ENCODE measurements at regions not wholly inside any gene's neighbourhood (a gene's known extent, or its start where the extent isn't known, plus 50 kb on each side); places are given as distances from the start of the nearest gene placed in this dataset.
"Not testable (repeated sequence)": the region's sequence is repeated elsewhere in the genome, so short reads cannot be mapped to it uniquely, and the experiment has no call there.

DNA sequence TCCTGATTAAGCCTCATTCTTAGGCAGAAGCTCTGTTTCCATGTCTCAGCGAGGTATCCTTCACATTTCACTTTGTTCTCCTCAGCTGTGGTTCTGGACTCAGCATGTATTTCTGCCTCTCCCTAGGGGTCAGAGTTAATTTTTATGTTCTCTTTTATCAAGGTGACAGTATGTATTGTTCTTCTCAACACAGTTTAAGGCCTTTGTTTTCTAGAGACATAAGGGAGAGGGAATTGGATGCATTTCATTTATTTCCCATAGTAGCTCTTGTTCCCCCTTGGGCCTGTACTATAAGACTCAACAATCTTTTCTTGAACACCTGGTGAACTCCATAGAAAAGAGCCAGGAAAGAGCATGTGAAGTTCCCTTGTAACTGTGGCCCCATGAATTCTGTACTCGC lies 214.3 kb downstream of the ZWINT start:
- DNase-seq = no peak
- H3K4me3 Mint-ChIP-seq = no peak overlapping the region
- no peaks in the 10 kb centered on the region for H3K9me3 Mint-ChIP-seq
- H3K27ac Mint-ChIP-seq = no peak overlapping the region
- H3K36me3 Mint-ChIP-seq = no peaks in the 10 kb centered on the region
- H3K27me3 Mint-ChIP-seq = no peaks in the 10 kb centered on the region
- no peaks in the 10 kb centered on the region for H3K4me1 Mint-ChIP-seq

GRCh38 chr10:56142092-56142728 lies 218.8 kb downstream of the ZWINT start:
- Mint-ChIP-seq H3K27me3 (no peaks in the 10 kb centered on the region), H3K9me3 (no peaks in the 10 kb centered on the region), H3K4me1 (no peaks in the 10 kb centered on the region), H3K4me3 (no peak overlapping the region), H3K27ac (no peak overlapping the region), H3K36me3 (no peaks in the 10 kb centered on the region)
- no peak for DNase-seq

DNA sequence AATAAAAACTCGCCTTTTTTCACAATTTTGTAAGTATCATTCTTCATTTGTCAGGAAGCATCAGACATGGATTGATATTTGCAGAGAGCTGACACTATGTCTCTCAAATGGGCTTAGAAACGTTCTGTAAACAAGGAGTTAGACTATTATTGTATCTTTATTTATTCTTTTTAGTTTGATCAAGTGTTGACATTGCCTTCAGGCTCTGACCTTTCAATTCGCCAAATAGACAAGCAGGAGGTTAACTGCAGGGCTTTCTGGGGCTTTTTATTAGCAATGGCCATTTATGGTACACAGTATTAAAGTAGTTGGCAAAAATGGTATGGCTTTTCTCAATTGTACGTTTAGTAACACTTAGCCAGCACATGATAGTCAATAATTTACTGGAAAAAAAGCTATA lies 221.7 kb downstream of the ZWINT start:
- DNase-seq = no peak
- no peaks in the 10 kb centered on the region for H3K36me3 Mint-ChIP-seq
- H3K27me3 Mint-ChIP-seq = no peaks in the 10 kb centered on the region
- no peak overlapping the region for H3K4me3 Mint-ChIP-seq
- no peak overlapping the region for H3K27ac Mint-ChIP-seq
- H3K9me3 Mint-ChIP-seq = no peaks in the 10 kb centered on the region
- H3K4me1 Mint-ChIP-seq = no peaks in the 10 kb centered on the region

GRCh38 chr10:56135828-56136227 lies 225.2 kb downstream of the ZWINT start:
- no peak overlapping the region for H3K27ac Mint-ChIP-seq
- H3K9me3 Mint-ChIP-seq = no peaks in the 10 kb centered on the region
- DNase-seq = no peak
- no peaks in the 10 kb centered on the region for H3K36me3 Mint-ChIP-seq
- no peak overlapping the region for H3K4me3 Mint-ChIP-seq
- no peaks in the 10 kb centered on the region for H3K4me1 Mint-ChIP-seq
- H3K27me3 Mint-ChIP-seq = no peaks in the 10 kb centered on the region

DNA sequence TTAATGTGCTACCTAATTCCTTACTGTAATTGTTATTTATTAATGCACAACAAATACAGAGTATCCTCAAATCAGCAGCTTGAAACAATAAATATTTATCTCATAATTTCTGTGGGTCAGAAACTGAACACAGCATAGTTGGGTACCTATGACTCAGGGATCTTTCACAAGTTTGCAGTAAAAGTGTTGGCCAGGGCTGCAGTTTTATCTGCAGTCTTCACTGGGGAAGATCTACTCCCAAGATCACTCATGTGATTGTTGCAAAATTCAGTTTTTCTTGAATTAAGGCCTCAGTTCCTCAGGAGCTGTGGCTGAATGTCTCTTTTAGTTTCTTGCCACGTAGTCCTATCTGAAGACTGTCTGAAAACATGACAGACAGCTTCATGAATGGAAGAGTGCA lies 237.8 kb downstream of the ZWINT start:
- Mint-ChIP-seq H3K27ac (no peak overlapping the region), H3K36me3 (no peaks in the 10 kb centered on the region), H3K27me3 (no peaks in the 10 kb centered on the region), H3K9me3 (peaks cover 3% of the 10 kb centered on the region), H3K4me3 (no peak overlapping the region), H3K4me1 (no peaks in the 10 kb centered on the region)
- no peak for DNase-seq

GRCh38 chr10:56116684-56117083 lies 244.4 kb downstream of the ZWINT start:
- Mint-ChIP-seq H3K27ac (no peak overlapping the region), H3K4me1 (no peaks in the 10 kb centered on the region), H3K9me3 (peaks cover 1% of the 10 kb centered on the region), H3K36me3 (no peaks in the 10 kb centered on the region), H3K4me3 (no peak overlapping the region), H3K27me3 (no peaks in the 10 kb centered on the region)
- no peak for DNase-seq

- Mint-ChIP-seq H3K27ac (no peak overlapping the region), H3K9me3 (peaks cover 7% of the 10 kb centered on the region), H3K4me3 (no peak overlapping the region), H3K27me3 (no peaks in the 10 kb centered on the region), H3K4me1 (no peaks in the 10 kb centered on the region), H3K36me3 (no peaks in the 10 kb centered on the region)
- DNase-seq = no peak
Observed at GRCh38 chr10:56109454-56109853, 251.6 kb downstream of the ZWINT start.

DNA sequence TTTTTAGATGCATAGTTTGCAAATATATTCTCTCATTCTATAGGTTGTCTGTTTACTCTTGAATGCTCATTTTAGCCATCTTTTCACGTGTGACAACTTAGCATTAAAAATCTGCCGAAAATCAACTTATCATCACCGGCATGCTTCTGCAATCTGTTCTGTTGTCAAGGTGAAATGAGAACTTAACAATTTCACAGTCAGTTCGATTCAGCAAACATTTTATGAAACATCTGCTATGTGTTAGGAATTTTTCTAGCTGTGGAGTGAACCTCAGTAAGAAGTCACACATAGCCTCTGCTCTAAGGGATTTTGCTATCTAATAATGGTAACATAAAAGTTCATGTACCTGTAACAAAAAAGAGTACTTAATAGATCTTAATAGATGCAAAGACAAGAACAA lies 256.1 kb downstream of the ZWINT start:
- H3K4me1 Mint-ChIP-seq = no peaks in the 10 kb centered on the region
- H3K4me3 Mint-ChIP-seq = no peak overlapping the region
- H3K27ac Mint-ChIP-seq = no peak overlapping the region
- no peak for DNase-seq
- H3K27me3 Mint-ChIP-seq = no peaks in the 10 kb centered on the region
- H3K9me3 Mint-ChIP-seq = peaks cover 8% of the 10 kb centered on the region
- no peaks in the 10 kb centered on the region for H3K36me3 Mint-ChIP-seq

- Mint-ChIP-seq H3K4me1 (no peaks in the 10 kb centered on the region), H3K36me3 (no peaks in the 10 kb centered on the region), H3K27me3 (no peaks in the 10 kb centered on the region), H3K27ac (no peak overlapping the region), H3K9me3 (peaks cover 8% of the 10 kb centered on the region), H3K4me3 (no peak overlapping the region)
- no peak for DNase-seq
Observed at GRCh38 chr10:56104487-56104886, 256.6 kb downstream of the ZWINT start.

DNA sequence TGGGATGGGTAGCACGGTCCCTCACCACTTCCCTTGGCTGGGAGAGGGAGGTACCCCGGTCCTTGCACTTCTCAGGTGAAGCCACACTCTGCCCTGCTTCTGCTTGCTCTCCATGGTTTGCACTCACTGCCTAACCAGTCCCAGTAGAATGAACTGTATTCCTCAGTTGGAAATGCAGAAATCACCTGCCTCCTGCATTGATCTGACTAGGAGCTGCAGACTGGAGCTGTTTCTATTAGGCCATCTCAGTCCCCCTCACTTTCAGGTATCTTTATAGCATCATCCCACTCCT lies 264.9 kb downstream of the ZWINT start:
- no peak for DNase-seq
- Mint-ChIP-seq H3K4me3 (no peak overlapping the region), H3K9me3 (peaks cover 6% of the 10 kb centered on the region), H3K36me3 (no peaks in the 10 kb centered on the region), H3K4me1 (no peaks in the 10 kb centered on the region), H3K27me3 (no peaks in the 10 kb centered on the region), H3K27ac (no peak overlapping the region)

DNA sequence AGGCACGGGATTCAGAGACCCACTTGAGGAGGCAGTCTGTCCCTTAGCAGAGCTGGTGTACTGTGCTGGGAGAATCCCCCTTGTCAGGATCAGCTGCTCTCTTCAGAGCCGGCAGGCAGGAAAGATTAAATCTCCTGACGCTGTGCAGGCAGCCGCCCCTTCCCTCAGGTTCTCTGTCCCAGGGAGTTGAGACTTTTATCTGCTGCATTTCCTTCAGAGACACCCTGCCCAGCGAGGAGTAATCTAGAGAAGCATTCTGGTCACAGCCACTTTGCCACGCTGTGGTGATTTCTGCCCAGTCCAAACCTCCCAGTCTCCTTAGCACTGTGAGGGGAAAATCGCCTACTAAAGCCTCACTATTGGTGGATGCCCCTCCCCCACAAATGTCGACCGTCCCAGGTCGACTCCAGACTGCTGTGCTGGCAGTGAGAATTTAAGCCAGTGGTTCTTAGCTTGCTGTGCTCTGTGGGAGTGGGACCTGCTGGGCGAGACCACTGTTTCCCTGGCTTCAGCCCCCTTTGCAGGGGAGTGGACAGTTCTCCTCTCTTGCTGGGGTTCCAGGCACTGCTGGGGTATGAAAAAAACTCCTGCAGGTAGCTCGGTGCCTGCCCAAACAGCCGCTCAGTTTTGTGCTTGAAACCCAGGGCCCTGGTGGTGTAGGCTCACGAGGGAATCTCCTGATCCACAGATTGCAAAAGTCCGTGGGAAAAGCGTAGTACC lies 265.4 kb downstream of the ZWINT start:
- Mint-ChIP-seq H3K9me3 (peaks cover 6% of the 10 kb centered on the region), H3K36me3 (no peaks in the 10 kb centered on the region), H3K4me3 (no peak overlapping the region), H3K27me3 (no peaks in the 10 kb centered on the region), H3K4me1 (no peaks in the 10 kb centered on the region), H3K27ac (no peak overlapping the region)
- DNase-seq = no peak

GRCh38 chr10:56093645-56094044 lies 267.4 kb downstream of the ZWINT start:
- H3K27me3 Mint-ChIP-seq, H3K27ac Mint-ChIP-seq, H3K4me1 Mint-ChIP-seq, H3K36me3 Mint-ChIP-seq, DNase-seq, H3K4me3 Mint-ChIP-seq: not testable (repeated sequence)
- peaks cover 17% of the 10 kb centered on the region for H3K9me3 Mint-ChIP-seq

- H3K4me1 Mint-ChIP-seq = no peaks in the 10 kb centered on the region
- H3K9me3 Mint-ChIP-seq = peaks cover 17% of the 10 kb centered on the region
- no peaks in the 10 kb centered on the region for H3K36me3 Mint-ChIP-seq
- H3K4me3 Mint-ChIP-seq = no peak overlapping the region
- no peak for DNase-seq
- no peak overlapping the region for H3K27ac Mint-ChIP-seq
- no peaks in the 10 kb centered on the region for H3K27me3 Mint-ChIP-seq
Observed at GRCh38 chr10:56091872-56092271, 269.2 kb downstream of the ZWINT start.

DNA sequence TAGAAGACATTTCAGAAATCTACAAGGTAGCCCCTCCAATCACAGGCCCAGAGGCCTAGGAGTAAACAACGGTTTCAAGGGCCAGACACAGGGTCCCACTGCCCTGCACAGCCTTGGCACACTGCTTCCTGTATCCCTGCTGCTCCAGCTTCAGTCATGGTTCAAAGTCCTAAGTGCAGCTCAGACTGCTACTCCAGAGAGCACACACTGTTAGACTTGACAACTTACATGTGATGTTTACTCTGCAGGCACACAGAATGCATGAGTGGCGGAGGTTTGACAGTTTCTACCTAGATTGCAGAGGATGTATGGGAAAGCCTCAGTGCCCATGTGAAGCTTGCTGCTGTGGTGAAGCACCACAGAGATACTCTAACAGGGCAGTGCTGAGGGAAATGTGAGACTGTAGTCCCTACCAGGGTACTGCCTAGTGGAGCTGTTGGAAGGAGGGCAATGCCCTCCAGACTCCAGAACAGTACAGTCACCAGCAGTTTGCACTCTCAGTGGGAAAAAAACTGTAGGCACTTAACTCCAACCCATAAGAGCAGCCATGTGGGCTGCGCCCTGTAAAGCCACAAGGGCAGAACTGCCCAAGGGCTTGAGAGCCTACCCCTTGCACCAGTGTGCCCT lies 270.0 kb downstream of the ZWINT start:
- H3K9me3 Mint-ChIP-seq = peaks cover 17% of the 10 kb centered on the region
- H3K27me3 Mint-ChIP-seq = no peaks in the 10 kb centered on the region
- no peaks in the 10 kb centered on the region for H3K4me1 Mint-ChIP-seq
- H3K36me3 Mint-ChIP-seq = no peaks in the 10 kb centered on the region
- no peak for DNase-seq
- H3K27ac Mint-ChIP-seq = no peak overlapping the region
- H3K4me3 Mint-ChIP-seq = no peak overlapping the region

DNA sequence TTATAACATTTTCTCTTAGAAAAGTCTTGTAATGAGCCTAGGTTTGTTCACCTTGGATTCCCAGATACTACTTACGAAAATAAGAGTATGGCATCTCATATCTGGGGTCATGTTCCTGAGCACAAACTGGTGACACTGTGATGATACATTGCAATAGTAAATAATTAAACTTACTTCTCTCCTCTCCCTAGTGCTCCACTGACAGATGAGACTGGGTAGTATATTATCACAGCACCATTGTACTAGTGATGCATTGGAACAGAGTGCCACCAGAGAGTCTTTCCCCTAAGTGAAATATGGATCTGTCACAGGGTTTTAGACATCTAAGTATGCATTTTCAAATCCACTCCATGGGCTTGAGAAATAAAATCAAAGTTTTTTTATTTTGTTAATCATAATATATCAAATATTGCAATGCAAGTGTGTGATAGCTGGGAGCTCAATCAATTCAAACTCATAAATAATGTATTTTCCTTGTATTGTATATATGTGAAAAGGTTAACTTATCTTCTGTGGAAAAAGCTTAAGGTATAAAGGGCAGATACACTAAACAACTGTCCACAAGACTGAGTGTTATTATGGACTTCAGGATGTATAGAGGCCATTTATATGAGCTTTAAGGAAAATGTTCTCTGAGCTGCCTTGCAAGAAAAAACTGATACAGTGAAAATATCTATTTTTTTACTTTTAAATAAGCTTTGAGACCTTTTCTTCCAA lies 275.5 kb downstream of the ZWINT start:
- H3K4me3 Mint-ChIP-seq = no peak overlapping the region
- H3K4me1 Mint-ChIP-seq = no peaks in the 10 kb centered on the region
- peaks cover 13% of the 10 kb centered on the region for H3K9me3 Mint-ChIP-seq
- no peaks in the 10 kb centered on the region for H3K27me3 Mint-ChIP-seq
- DNase-seq = no peak
- H3K36me3 Mint-ChIP-seq = no peaks in the 10 kb centered on the region
- no peak overlapping the region for H3K27ac Mint-ChIP-seq

All from activated naive CD8-positive, alpha-beta T cell treated with anti-CD3 and anti-CD28 coated beads for 36 hours (primary cell).